DND-41 (cell line): ENCODE measurements at regions not wholly inside any gene's neighbourhood (a gene's known extent, or its start where the extent isn't known, plus 50 kb on each side); places are given as distances from the start of the nearest gene placed in this dataset.

ENCODE experiments used
- ATAC-seq: fragments of 200-7000 bp; cut with Tn5 transposase; 3 replicates; pipeline ENCODE4 v1.9.1; 2021; ENCODE audit warnings: low read depth; ENCODE audit not compliant: insufficient read depth
- DNase-seq: peaks from one replicate; pipeline ENCODE4 v3.0.0-alpha.2; 2020
- H2AFZ ChIP-seq: 2 replicates; pipeline ENCODE4 v1.6.0; 2012; ENCODE audit warnings: low read depth, low read length
- H3K27ac ChIP-seq: 2 replicates; pipeline ENCODE4 v1.5.1; 2012; ENCODE audit warnings: low read length, inconsistent platforms
- H3K27me3 ChIP-seq: fragments of 200-600 bp; sonication (generic); 2 replicates; pipeline ENCODE4 v1.6.0; 2012; ENCODE audit warnings: low read length, mild to moderate bottlenecking, inconsistent platforms; ENCODE audit not compliant: insufficient read depth, poor library complexity
- H3K36me3 ChIP-seq: 2 replicates; pipeline ENCODE4 v1.5.1; 2012; ENCODE audit warnings: low read length, inconsistent platforms; ENCODE audit not compliant: insufficient read depth
- H3K4me1 ChIP-seq: 2 replicates; pipeline ENCODE4 v1.5.1; 2012; ENCODE audit warnings: mild to moderate bottlenecking, low read length; ENCODE audit not compliant: insufficient read depth
- H3K4me2 ChIP-seq: 2 replicates; pipeline ENCODE4 v1.6.0; 2012; ENCODE audit warnings: mild to moderate bottlenecking, moderate library complexity, low read length, inconsistent platforms; ENCODE audit not compliant: insufficient read depth
- H3K4me3 ChIP-seq, 2 experiments: fragments of 200-600 bp in 1 of 2; shearing (Covaris generic) in 1 of 2; 2 replicates each; pipeline ENCODE4 v1.5.1; 2012 to 2016; ENCODE audit warnings: inconsistent platforms in 2 of 2, low read length in 2 of 2, mild to moderate bottlenecking in 2 of 2, low read depth in 1 of 2, moderate library complexity in 1 of 2
- H3K79me2 ChIP-seq: 2 replicates; pipeline ENCODE4 v1.6.0; 2012; ENCODE audit warnings: low read length, inconsistent platforms; ENCODE audit not compliant: insufficient read depth
- H3K9ac ChIP-seq: 2 replicates; pipeline ENCODE4 v1.6.0; 2012; ENCODE audit warnings: low read depth, mild to moderate bottlenecking, inconsistent platforms, low read length, moderate library complexity
- H3K9me3 ChIP-seq: 2 replicates; pipeline ENCODE4 v1.5.1; 2012; ENCODE audit warnings: low read length, moderate library complexity, mild to moderate bottlenecking, inconsistent platforms; ENCODE audit not compliant: insufficient read depth, severe bottlenecking
- H4K20me1 ChIP-seq: 2 replicates; pipeline ENCODE4 v1.6.0; 2012; ENCODE audit warnings: low read length; ENCODE audit not compliant: insufficient read depth
- CTCF ChIP-seq: IDR thresholded peaks from 2 replicates; pipeline ENCODE4 v1.5.1; 2012; ENCODE audit warnings: borderline replicate concordance, low read length, moderate library complexity, mild to moderate bottlenecking; ENCODE audit not compliant: poor library complexity, severe bottlenecking; ENCODE audit errors: extremely low read depth
- EZH2 ChIP-seq: IDR thresholded peaks from 3 replicates; pipeline ENCODE4 v1.6.1; 2012; ENCODE audit warnings: borderline replicate concordance, low read depth, mild to moderate bottlenecking, moderate library complexity, low read length, inconsistent platforms; ENCODE audit not compliant: severe bottlenecking

GRCh38 chr11:38100836-38101462 lies 1502.9 kb upstream of the RAG2 start:
- no peak overlapping the region for H3K4me2 ChIP-seq
- H3K79me2 ChIP-seq: no peaks in the 10 kb centered on the region
- H3K9me3 ChIP-seq: no peaks in the 10 kb centered on the region
- H4K20me1 ChIP-seq: no peaks in the 10 kb centered on the region
- DNase-seq (no peak), ATAC-seq (no peak)
- H3K4me1 ChIP-seq: no peaks in the 10 kb centered on the region
- H3K27ac ChIP-seq: no peak overlapping the region
- no peaks in the 10 kb centered on the region for H3K36me3 ChIP-seq
- no peaks in the 10 kb centered on the region for H3K27me3 ChIP-seq
- H3K4me3 ChIP-seq: no peak overlapping the region
- no peak for TF ChIP-seq CTCF
- TF ChIP-seq EZH2: no peak
- no peak overlapping the region for H3K9ac ChIP-seq
- H2AFZ ChIP-seq: no peak overlapping the region

DNA sequence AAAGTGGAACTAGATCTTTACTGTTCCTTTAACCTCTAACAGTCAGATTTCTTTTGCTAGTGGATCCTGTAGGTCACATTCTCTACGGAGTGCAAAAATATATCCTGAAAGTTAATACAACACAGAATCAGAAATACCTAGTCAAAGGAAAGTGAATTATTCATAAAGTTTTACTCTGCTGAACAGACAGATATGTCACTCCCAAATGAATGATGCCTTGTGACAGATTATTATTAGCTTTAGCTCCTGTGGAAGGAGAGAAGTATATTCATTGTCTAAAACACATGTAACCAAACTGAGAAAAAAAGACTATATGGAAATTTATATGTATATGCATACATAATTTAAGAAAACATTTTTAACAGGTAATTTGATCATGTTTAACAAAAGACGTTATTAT lies 1497.2 kb upstream of the RAG2 start:
- Histone ChIP-seq H3K9me3 (no peaks in the 10 kb centered on the region), H3K36me3 (no peaks in the 10 kb centered on the region), H3K79me2 (no peaks in the 10 kb centered on the region), H3K4me3 (no peak overlapping the region), H3K27me3 (no peaks in the 10 kb centered on the region), H2AFZ (no peak overlapping the region), H3K27ac (no peak overlapping the region), H4K20me1 (no peaks in the 10 kb centered on the region), H3K4me2 (no peak overlapping the region), H3K4me1 (no peaks in the 10 kb centered on the region), H3K9ac (no peak overlapping the region)
- ATAC-seq: no peak
- no peak for TF ChIP-seq EZH2
- no peak for DNase-seq

- no peak overlapping the region for H3K27ac ChIP-seq
- H4K20me1 ChIP-seq: no peaks in the 10 kb centered on the region
- H3K4me1 ChIP-seq: no peaks in the 10 kb centered on the region
- no peaks in the 10 kb centered on the region for H3K36me3 ChIP-seq
- DNase-seq: no peak
- H3K9me3 ChIP-seq: no peaks in the 10 kb centered on the region
- H3K9ac ChIP-seq: no peak overlapping the region
- H3K79me2 ChIP-seq: no peaks in the 10 kb centered on the region
- TF ChIP-seq CTCF (no peak), EZH2 (no peak)
- H2AFZ ChIP-seq: no peak overlapping the region
- H3K4me3 ChIP-seq: no peak overlapping the region
- ATAC-seq: no peak
- H3K4me2 ChIP-seq: no peak overlapping the region
- H3K27me3 ChIP-seq: no peaks in the 10 kb centered on the region
Observed at GRCh38 chr11:38089726-38090125, 1491.7 kb upstream of the RAG2 start.

DNA sequence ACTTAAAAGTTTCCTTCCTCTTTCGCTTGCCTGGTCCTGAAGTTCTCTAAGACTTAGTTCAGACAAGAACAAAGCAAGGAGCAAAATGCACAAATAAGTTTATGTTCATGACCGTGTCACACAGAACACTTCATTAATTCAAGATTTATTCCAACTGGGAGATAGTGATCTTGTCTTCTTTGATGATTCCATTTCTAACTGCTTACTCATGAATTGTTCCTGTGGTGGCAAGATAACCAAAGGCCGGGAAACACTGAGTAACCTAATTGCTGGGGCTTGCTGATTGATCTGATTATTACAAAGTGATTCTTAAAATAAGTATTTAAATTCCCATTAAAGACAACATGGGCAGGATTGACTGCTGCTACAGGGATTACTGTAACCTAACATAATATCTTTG lies 1462.9 kb upstream of the RAG2 start:
- no peak overlapping the region for H2AFZ ChIP-seq
- no peaks in the 10 kb centered on the region for H3K27me3 ChIP-seq
- no peaks in the 10 kb centered on the region for H4K20me1 ChIP-seq
- H3K9ac ChIP-seq: no peak overlapping the region
- H3K79me2 ChIP-seq: no peaks in the 10 kb centered on the region
- DNase-seq (no peak), ATAC-seq (no peak)
- H3K27ac ChIP-seq: no peak overlapping the region
- H3K9me3 ChIP-seq: no peaks in the 10 kb centered on the region
- no peaks in the 10 kb centered on the region for H3K4me1 ChIP-seq
- TF ChIP-seq CTCF (no peak), EZH2 (no peak)
- no peaks in the 10 kb centered on the region for H3K36me3 ChIP-seq
- H3K4me2 ChIP-seq: no peak overlapping the region
- H3K4me3 ChIP-seq: no peak overlapping the region
